Endothelial cell of umbilical vein (primary cell): ENCODE measurements at regions not wholly inside any gene's neighbourhood (a gene's known extent, or its start where the extent isn't known, plus 50 kb on each side); places are given as distances from the start of the nearest gene placed in this dataset.

Experiments used
- EZH2 ChIP-seq: IDR thresholded peaks from 2 replicates; pipeline ENCODE4 v1.6.1; 2012; ENCODE audit warnings: borderline replicate concordance, low read depth, mild to moderate bottlenecking, moderate library complexity, low read length, inconsistent platforms; ENCODE audit not compliant: severe bottlenecking
- GATA2 ChIP-seq: IDR thresholded peaks from 2 replicates; pipeline ENCODE4 v1.7.0; 2011; ENCODE audit warnings: low read depth, mild to moderate bottlenecking, moderate library complexity, mixed read lengths, low read length; ENCODE audit not compliant: insufficient read length, insufficient read depth
- JUN ChIP-seq: IDR thresholded peaks from 2 replicates; pipeline ENCODE4 v1.6.1; 2011; ENCODE audit warnings: borderline replicate concordance, low read depth; ENCODE audit not compliant: insufficient read length, insufficient read depth
- MAX ChIP-seq: IDR thresholded peaks from 2 replicates; pipeline ENCODE4 v1.6.1; 2011; ENCODE audit not compliant: insufficient read depth, insufficient read length
- MYC ChIP-seq: IDR thresholded peaks from one replicate; pipeline ENCODE4 v1.6.1; 2011; ENCODE audit warnings: mild to moderate bottlenecking, low read depth, low read length
- POLR2A ChIP-seq: IDR thresholded peaks from 2 replicates; pipeline ENCODE4 v1.6.1; 2012; ENCODE audit warnings: low read depth, mild to moderate bottlenecking, control low read depth, low read length
- POLR2AphosphoS5 ChIP-seq: IDR thresholded peaks from 2 replicates; pipeline ENCODE4 v1.6.1; 2012; ENCODE audit warnings: low read depth, mild to moderate bottlenecking, control low read depth, low read length, moderate library complexity; ENCODE audit not compliant: insufficient read depth
- TF ChIP-seq, protein P1 (sequence below), 2 donors: IDR thresholded peaks; 1 replicate in 1 of 2; 2 replicates in 1 of 2; pipeline ENCODE4 v1.5.1; 2011; ENCODE audit warnings: low read length in 2 of 2, mild to moderate bottlenecking in 2 of 2, moderate library complexity in 2 of 2, control low read depth in 1 of 2, inconsistent platforms in 1 of 2, low read depth in 1 of 2; ENCODE audit not compliant: insufficient read depth in 1 of 2; ENCODE audit errors: extremely low read depth in 1 of 2

DNA sequence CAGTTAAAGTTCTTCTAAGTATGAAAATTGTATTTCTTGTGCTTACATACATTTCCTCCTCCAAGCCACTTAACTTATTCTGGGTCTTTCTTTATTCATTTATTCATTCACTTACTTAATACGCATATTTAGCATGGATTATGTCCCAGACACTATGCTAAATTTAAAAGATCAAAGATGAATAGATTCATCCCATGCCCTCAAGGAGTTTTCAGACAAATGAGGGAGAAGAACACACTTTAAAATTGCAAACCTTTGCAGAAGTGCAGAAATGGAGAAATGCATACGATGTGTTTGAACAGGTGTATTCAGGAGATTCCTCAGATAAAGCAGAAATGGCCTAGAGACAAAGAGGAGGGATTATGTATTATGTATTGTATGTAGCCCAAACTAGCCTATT, 298.7 kb upstream of the SOX11 start:
- TF ChIP-seq, protein P1, sequence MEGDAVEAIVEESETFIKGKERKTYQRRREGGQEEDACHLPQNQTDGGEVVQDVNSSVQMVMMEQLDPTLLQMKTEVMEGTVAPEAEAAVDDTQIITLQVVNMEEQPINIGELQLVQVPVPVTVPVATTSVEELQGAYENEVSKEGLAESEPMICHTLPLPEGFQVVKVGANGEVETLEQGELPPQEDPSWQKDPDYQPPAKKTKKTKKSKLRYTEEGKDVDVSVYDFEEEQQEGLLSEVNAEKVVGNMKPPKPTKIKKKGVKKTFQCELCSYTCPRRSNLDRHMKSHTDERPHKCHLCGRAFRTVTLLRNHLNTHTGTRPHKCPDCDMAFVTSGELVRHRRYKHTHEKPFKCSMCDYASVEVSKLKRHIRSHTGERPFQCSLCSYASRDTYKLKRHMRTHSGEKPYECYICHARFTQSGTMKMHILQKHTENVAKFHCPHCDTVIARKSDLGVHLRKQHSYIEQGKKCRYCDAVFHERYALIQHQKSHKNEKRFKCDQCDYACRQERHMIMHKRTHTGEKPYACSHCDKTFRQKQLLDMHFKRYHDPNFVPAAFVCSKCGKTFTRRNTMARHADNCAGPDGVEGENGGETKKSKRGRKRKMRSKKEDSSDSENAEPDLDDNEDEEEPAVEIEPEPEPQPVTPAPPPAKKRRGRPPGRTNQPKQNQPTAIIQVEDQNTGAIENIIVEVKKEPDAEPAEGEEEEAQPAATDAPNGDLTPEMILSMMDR (IDR thresholded peaks at IDR 0.05; ENCODE audit: extremely low read depth in 1 of 2, insufficient read depth in 1 of 2, low read depth in 1 of 2, low read length in 2 of 2): no peak
- TF ChIP-seq EZH2: no peak
- TF ChIP-seq POLR2A: no peak
- TF ChIP-seq POLR2AphosphoS5: no peak
- no peak for TF ChIP-seq JUN
- TF ChIP-seq MYC: no peak
- TF ChIP-seq MAX: no peak
- no peak for TF ChIP-seq GATA2
